ENCODE measurements at regions not wholly inside any gene's neighbourhood (a gene's known extent, or its start where the extent isn't known, plus 50 kb on each side); places are given as distances from the start of the nearest gene placed in this dataset.

DNA sequence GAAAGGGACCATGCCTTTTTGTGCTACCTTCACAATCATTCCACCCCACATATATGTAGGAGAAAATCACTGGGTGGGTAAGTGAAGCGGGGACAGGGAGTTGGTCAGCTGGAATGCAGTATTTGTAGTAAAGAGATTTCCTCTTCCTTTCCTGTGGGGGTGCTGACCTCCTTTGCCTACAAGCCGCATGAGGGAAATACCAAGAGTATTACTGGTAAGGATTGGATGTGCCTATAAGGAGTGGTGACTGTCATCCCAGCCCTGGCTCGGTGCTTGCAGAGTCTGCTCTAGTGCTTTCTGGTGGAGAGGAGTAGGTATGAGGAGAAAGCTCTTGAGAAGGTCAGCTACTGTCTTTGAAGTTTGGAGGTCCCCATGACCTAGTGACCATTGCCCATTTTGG lies 324.6 kb downstream of the HRH4 start:
- DNase-seq (ENCODE audit: low read depth in 3 of 3, low spot score in 1 of 3) = no peak

DNA sequence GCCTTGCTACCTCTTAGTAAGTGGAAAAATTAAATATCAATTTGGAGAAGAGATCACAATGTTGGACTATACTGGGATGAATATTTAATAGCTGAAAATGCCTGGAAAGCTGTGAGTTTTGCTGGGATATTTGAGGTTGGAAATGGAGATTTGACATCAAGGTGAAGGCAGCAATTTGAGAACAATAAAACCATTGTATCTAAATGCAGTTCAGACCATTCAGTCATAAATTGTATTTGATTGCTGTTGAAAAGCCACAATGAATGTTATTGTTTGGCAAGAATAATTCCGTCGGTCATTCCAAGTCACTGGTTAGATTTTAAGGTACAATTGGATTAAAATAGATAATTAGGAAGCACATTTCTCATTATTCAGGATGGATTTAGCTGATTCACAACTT lies 325.6 kb downstream of the HRH4 start:
- DNase-seq (ENCODE audit: low read depth in 3 of 3, low spot score in 1 of 3) = no peak

DNA sequence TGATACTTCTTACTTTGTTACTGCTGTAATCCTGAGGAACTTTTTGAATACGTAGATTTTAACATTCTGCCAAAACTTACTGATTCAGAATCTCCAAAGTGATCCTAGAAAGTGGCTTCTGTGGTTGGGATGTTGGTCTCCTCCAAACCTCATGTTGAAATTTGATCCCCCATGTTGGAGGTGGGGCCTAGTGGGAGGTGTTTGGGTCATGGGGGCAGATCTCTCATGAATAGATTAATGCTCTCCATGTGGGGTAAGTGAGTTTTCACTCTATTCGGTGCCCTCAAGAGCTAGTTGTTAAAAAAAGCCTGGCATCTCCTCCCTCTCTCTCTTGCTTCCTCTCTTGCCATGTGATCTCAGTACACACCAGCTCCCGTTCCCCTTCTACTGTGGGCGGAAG lies 329.9 kb downstream of the HRH4 start:
- DNase-seq (ENCODE audit: low read depth in 3 of 3, low spot score in 1 of 3) = no peak

- DNase-seq (ENCODE audit: low read depth in 3 of 3, low spot score in 1 of 3) = no peak
These were observed 331.5 kb downstream of the HRH4 start for GRCh38 chr18:24791751-24792545.

DNA sequence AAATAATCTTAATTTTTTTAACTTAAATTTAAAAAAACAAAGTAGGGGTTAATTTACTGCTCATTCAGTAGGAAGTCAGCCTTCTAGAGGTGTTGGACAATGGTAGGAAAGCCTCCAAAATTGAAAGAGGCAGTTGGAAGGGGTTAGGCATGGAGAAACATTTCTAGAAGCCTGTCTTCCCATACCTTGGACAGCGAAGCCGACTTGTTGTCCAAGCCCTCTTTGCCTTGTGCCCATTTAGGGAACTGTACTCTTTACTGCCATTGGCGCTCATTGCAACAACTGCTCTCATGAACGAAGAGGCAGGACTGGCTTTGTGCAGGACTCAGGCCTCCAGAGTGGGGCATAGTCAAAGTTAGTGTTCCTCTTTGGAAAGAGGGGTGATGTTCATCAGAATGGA lies 333.3 kb downstream of the HRH4 start:
- no peak for DNase-seq (ENCODE audit: low read depth in 3 of 3, low spot score in 1 of 3)

DNA sequence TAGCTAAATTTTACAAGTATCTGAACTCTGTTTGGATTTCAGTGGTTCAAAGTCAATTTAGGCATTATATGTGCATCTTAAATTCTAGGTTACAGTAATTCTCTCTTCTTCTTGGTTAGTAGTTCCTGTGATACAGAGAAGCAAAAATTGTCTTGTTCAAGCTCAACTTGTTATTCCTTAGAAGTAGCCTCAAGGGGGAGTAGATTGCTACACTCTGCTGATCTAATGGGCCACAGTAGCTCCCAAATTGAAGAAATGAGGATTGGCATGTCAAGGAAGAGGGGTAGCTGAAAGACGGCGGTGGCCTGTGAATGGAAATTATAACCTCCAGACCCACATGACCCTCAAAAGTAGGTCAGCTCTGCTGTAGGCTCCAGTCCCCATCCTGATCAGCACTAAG lies 334.7 kb downstream of the HRH4 start:
- DNase-seq (ENCODE audit: low read depth in 3 of 3, low spot score in 1 of 3) = no peak

DNA sequence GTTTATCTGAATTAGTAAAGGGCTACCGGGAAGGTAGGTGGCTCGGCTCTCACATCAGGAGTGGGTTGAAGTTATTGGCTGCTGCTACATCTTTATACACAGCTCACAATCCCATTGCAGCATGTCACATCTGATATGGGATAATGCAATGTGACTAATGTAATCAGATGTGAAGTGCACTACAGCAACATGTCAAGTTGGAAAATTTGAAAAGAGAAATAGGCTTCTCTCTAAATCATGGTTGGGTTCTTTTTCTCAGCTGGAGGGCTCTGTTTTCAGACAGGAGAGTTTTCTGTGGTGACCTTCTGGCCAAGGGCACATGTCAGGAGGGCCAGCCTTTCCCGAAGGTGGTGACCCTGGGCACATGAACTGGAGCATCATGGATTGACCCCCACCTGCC lies 337.5 kb downstream of the HRH4 start:
- DNase-seq (ENCODE audit: low read depth in 3 of 3, low spot score in 1 of 3) = no peak

DNA sequence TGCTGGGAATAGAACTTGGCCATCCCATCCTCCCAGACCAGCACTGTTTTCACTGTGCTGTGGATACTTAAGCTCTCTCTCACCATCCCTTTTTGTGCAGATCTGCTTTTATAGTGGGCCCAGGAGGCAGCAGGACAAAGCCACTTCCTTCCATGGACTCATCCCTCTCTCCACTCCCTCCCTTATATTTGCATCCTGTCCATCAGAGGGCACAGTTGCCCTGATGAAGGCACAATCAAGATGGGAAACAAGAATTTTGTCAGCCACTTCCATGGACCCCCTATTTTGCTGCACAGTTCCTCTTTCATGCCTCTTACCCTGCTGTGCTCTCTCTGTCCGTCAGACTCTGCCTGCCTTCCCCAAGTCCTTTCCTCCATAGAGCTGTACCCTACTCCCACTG lies 338.7 kb downstream of the HRH4 start:
- no peak for DNase-seq (ENCODE audit: low read depth in 3 of 3, low spot score in 1 of 3)

DNA sequence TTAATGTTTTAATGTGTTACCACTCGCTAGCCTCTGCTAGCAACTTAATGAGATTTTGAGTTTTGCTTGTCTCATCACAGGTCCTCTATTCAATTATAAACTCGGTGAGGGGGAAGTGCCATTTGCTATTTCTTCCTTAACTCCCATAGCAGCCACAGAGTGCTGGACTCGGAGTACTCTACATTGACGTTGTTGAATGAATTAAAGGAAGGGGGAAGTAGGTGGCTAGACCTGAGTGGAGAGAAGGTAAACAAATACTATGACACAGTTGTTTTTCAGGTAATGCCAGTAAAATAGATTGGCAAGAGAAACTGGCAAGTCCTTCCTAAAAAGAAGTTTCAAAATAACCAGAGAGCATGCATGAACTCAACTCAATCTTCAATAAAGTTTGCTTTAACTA lies 339.3 kb downstream of the HRH4 start:
- DNase-seq (ENCODE audit: low read depth in 3 of 3, low spot score in 1 of 3) = no peak

DNA sequence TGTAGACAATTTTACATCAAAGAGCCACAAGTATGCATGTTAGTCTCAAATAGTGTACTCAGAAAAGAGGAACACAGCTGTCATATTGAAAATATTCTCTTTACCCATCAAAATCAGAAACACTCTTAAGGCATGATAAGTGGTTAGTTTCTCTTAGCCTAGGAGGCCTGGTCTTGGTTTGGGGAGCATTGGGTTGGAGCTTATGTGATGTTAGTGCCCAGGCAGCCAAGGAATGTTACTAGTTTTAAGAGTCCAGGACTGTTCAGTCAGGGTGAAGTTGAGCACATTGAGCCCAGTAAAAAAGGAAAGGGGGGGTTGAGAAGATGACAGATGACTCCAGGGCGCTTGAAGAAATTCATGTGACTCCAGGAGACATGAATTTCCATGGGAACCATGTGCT lies 340.6 kb downstream of the HRH4 start:
- no peak for DNase-seq (ENCODE audit: low read depth in 3 of 3, low spot score in 1 of 3)

GRCh38 chr18:24802456-24802855 lies 342.0 kb downstream of the HRH4 start:
- DNase-seq (ENCODE audit: low read depth in 3 of 3, low spot score in 1 of 3) = no peak

- DNase-seq (ENCODE audit: low read depth in 3 of 3, low spot score in 1 of 3) = no peak
These were observed 344.7 kb downstream of the HRH4 start for GRCh38 chr18:24805156-24805555.

- no peak for DNase-seq (ENCODE audit: low read depth in 3 of 3, low spot score in 1 of 3)
These were observed 348.9 kb downstream of the HRH4 start for GRCh38 chr18:24809173-24809950.

DNA sequence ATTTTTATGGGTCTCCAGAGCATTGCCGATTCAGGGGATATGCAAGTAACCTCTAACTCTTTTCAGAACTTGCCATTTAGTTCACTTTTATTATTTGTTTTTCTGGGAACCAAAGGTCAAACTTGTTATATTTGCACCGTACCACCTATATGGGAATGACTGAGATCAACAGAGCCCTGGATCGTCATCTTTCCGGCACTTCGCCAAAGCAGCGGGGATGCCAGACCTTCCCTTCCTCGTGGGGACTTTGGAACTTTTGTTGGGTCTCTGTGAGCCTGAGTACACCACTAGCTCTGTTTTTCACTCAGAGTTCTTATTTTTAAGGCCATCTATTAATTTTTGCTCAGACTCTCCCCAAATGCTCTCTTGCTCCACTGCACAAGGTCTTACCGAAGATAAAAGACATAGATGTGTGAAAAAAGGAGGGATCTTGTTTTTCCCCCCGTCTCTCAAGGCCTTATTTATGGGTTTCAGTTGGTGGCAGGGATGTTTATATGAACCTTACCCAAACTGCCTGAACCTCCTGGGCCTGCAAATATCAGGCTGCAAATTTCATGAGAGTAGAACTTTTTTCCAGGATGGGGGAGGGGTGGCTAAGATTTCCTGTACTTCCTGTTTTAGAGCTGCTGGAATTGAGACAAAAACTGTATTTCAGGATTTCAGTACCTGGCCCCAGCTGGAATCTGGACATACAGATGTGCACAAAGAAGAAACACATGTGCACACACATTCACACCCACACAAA lies 350.3 kb downstream of the HRH4 start:
- DNase-seq (ENCODE audit: low read depth in 3 of 3, low spot score in 1 of 3) = no peak

DNA sequence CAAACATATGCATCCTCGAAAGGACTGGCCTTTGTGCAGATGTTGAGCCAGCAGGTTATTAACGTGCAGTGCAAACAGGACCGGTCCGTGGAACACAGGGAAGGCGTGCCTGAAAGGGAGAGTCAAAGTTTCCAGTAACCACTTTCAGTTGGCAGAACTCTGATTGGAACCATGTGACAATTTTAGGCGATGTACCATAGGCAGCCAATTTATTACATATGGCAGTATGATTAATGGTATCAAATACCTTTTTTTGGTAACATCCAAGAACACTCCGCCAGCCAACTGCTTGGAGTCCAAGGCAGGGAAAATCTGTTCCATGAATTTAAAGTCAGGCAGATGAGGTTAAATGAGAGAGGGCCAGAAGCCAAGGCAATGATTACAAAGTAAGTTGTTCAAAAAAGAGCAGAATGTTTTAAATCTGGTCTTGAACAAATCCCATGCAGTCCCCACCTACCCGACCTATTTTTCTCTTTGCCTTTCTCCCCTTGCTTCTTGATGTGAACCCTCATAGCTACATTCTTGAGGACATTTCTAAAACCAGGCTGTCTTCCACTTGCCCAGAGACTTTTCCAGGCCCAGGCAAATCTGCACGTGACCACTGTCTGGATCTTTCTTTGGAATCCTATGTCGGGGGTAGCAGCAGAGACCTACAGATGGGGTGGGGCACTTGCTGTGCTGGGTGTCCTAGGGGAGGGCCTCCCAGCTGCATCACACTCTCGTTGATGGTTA lies 351.7 kb downstream of the HRH4 start:
- no peak for DNase-seq (ENCODE audit: low read depth in 3 of 3, low spot score in 1 of 3)

- no peak for DNase-seq (ENCODE audit: low read depth in 3 of 3, low spot score in 1 of 3)
These were observed 354.1 kb downstream of the HRH4 start for GRCh38 chr18:24814521-24814920.

DNA sequence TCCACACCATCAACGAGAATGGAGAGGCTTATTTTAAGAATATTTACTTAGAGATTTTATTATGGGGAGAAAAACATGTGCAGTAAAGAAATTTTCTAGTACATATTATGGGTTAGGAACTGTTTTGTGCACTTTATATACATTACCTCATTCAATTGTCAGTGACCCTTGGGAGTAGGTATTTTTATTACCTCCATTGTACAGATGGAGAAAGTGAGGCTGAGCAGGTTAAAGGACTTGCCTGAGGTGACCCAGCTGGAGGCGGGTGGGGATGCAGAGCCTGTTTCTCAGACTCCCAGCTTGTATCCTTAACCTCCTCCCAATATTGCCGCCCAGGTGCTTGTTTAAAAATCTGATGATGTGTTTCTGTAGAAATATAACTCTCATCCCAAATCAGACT lies 356.7 kb downstream of the HRH4 start:
- no peak for DNase-seq (ENCODE audit: low read depth in 3 of 3, low spot score in 1 of 3)

DNA sequence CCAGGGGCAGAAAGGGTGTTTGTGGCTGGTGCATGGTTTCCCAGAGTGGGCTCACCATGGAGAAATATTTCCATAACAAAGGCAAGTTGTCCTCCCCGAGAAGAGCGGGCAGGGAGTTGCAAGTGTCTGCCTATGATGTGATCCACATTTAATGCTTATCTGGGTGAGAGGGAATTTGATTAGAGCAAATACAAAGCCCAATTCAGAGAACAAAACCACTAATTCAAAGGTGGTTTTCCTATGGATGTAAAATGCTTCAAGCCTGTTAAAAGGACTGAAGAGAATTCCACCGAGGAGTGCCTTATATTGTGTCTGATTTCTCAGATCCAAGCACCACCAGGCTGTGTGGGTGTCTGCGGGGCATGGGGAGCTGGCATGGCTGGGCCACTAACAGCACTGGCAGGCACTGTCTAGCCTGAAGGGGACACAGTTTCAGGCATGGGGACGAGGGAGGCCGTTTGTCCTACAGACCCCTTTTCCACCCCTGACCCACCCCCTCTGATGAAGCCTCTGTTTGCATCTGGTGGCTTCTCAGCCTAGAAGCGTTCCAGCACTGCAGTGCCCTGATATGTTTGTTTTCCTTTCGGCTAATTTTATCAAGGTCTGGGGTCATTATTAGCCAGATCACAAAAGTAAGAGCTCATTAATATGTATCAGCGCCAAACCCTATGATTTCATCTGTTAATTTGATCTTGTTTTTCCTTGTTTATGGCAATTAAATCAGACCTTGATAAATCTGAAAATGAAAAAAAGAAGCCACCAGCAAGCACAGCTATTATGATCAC lies 357.3 kb downstream of the HRH4 start:
- DNase-seq (ENCODE audit: low read depth in 3 of 3, low spot score in 1 of 3) = no peak

DNA sequence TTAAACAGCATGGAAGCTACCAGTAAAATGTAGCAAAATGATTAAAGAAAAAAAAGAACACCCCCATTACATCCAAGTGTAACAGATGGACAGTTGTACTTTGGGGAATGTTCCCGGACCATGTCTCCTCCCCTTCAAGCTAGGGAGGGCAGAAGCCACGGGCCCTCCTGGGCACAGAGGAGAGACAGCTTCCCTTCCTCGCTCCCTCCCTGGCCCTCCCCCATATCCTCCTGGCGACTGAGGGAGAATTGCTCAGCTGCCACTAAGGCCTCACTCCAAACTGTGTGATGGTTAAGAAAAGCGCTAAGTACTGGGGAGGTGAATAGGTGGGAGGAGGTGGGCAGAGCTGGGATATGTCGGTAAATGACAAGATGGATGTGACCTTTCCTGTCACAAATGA lies 358.0 kb downstream of the HRH4 start:
- no peak for DNase-seq (ENCODE audit: low read depth in 3 of 3, low spot score in 1 of 3)

DNA sequence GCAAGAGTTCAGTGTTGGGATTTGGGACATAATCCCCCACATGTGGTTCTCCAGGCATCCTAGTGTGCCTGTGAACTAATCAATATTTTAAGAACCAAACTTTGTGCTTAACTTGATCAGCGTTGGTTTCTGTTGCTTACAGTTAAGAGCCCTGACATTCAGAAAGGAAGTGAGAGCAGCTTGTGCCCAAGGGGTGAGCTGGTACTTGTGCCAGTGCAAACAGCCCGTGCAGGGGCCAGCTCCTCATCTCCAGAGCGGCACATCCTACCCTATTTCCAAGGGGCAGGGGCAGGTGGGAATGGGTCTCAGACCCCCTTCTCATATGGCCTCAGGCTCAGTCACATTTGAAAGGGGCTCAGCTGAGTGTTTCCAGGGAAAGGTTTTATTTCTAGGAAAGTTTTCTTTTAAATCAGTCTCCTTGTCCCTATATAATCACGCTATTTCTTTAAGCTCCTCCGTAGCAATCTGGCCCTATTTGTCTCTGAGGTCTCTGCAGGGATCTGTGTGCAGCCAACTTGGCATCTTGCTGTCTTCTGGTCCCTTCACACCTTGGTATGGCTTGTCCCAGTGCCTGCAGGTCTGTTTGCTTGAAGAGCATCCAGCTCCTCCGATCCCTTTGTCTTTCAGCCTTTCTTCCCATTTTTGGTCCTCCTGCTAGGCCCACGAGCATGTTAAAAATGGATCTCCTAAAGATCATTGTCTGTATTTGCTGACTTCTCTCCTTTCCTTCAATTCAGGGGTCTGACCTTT lies 358.9 kb downstream of the HRH4 start:
- DNase-seq (ENCODE audit: low read depth in 3 of 3, low spot score in 1 of 3) = no peak
